NCI-H2227 (cell line): ENCODE measurements at regions not wholly inside any gene's neighbourhood (a gene's known extent, or its start where the extent isn't known, plus 50 kb on each side); places are given as distances from the start of the nearest gene placed in this dataset.

ENCODE experiments used
- DNase-seq: peaks from one replicate; lab custom pipeline; 2025; ENCODE audit not compliant: unreplicated experiment; lab: John Stamatoyannopoulos, UW

- DNase-seq, result no peak
Observed at GRCh38 chr15:68500363-68501258, 68.6 kb upstream of the ITGA11 start.

GRCh38 chr15:68501259-68501591, 69.3 kb upstream of the ITGA11 start:
- DNase-seq, result no peak

GRCh38 chr15:68501616-68502015, 69.7 kb upstream of the ITGA11 start:
- DNase-seq, result no peak

- no peak for DNase-seq
Observed at GRCh38 chr15:68502398-68502901, 70.5 kb upstream of the ITGA11 start.

- no peak for DNase-seq
Observed at GRCh38 chr15:68503213-68503612, 71.2 kb upstream of the ITGA11 start.

GRCh38 chr15:68503791-68504680, 72.1 kb upstream of the ITGA11 start:
- peak; percentile 1 for DNase-seq

GRCh38 chr15:68504681-68505170, 72.8 kb upstream of the ITGA11 start:
- peak; percentile 17 for DNase-seq

GRCh38 chr15:68506071-68506470, 72.7 kb upstream of the CORO2B start:
- DNase-seq, result no peak

GRCh38 chr15:68507447-68507846, 71.3 kb upstream of the CORO2B start:
- DNase-seq, result no peak

GRCh38 chr15:68508485-68509189, 70.2 kb upstream of the CORO2B start:
- DNase-seq, result no peak

- no peak for DNase-seq
Observed at GRCh38 chr15:68510558-68510957, 68.2 kb upstream of the CORO2B start.

GRCh38 chr15:68511073-68511991, 67.5 kb upstream of the CORO2B start:
- DNase-seq, result no peak

- DNase-seq, result no peak
Observed at GRCh38 chr15:68512052-68512451, 66.7 kb upstream of the CORO2B start.

GRCh38 chr15:68512598-68512997, 66.2 kb upstream of the CORO2B start:
- DNase-seq, result no peak

- no peak for DNase-seq
Observed at GRCh38 chr15:68515371-68516095, 63.3 kb upstream of the CORO2B start.

GRCh38 chr15:68517285-68517761, 61.5 kb upstream of the CORO2B start:
- DNase-seq, result peak; percentile 6

- no peak for DNase-seq
Observed at GRCh38 chr15:68518046-68518445, 60.7 kb upstream of the CORO2B start.

- no peak for DNase-seq
Observed at GRCh38 chr15:68518785-68519430, 59.9 kb upstream of the CORO2B start.
